ENCODE measurements at regions not wholly inside any gene's neighbourhood (a gene's known extent, or its start where the extent isn't known, plus 50 kb on each side); places are given as distances from the start of the nearest gene placed in this dataset.
"Not testable (repeated sequence)": the region's sequence is repeated elsewhere in the genome, so short reads cannot be mapped to it uniquely, and the experiment has no call there.

DNA sequence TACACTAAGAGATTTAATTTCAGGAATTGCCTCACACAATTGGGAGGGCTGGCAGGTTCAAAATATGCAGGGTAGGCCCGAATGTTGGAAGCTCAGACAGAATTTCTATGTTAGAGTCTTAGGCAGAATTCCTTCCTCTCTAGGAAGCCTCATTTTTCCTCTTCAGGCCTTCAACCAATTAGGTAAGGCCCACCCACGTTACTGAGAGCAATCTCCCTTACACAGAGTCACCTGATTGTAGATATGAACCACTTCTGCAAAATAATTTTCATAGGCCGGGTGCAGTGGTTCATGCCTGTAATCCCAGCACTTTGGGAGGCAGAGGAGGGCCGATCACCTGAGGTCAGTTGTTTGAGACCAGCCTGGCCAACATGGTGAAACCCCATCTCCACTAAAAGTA, 50.2 kb upstream of the HIVEP1 start:
- no peak for DNase-seq

DNA sequence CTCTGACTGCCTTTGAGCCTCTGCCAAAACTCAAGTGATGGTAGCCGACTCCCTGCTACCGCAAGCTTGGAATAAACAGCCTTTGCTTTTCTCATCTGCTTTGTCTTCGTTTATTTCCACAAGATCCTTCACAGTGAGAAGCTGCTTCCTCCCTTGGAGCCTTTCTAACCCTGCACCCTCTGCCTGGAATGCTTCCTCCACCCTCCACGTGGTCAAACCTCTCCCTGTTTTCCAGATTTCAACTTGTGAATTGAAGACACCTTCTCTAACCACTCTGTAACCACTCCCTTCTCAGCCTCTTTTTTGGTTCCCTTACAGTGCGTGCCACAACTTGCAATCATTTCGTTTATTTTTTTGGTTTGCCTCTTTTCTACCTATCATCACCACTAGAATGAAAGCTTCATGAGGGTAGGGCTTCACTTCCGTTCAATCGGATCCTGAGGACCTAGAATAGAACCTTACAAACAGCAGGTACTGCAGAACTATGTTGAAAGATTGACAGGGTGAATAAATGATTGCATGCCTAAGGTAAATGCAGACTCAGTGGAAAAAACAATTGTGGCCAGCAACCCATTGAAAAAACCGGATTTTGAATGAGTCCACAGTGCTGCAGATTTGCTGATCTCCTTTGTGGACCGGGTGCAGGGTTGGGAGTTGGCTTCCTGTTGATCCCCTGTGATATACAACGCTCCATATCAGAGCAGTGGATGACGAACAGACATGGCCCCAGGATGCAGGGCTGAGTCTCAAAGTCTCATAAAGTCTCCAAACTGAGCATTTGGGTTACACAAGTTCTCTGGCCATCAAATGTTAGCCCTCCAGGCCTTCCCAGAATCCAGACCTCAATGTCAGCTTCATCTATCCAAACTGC, 51.0 kb upstream of the HIVEP1 start:
- DNase-seq, result no peak

DNA sequence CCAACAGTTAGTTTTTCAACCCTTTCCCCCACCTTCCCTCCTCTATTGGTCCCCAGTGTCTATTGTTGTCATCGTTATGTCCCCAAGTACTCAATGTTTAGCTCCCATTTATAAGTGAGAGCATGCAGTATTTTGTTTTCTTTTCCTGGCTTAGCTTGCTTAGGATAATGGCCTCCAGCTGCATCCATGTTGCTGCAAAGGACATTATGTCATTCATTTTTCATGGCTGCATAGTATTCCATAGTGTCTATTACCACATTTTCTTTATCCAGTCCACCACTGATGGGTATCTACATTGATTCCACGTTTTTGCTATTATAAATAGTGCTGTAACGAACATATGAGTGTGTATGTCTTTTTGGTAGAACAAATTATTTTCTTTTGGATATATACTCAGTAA, 55.3 kb upstream of the HIVEP1 start:
- no peak for DNase-seq

DNA sequence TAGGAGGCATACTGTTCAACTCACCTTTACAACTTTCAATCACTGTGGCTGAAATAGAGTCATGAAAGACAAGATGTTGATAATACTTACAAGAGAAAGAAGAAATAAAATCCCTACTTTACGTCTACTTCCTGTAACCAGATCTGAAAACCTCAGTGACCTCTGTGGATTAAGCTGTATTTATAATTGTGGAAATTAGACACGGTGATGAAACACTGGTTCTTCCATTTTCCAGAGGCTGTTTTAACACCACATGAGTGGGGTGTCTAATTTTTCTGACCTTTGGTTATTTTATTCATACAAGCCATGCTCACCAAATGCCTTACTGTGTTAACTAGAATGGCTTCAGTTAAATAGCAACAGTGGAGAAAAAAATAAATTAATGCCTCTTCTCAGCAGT, 58.5 kb upstream of the HIVEP1 start:
- DNase-seq, result no peak

DNA sequence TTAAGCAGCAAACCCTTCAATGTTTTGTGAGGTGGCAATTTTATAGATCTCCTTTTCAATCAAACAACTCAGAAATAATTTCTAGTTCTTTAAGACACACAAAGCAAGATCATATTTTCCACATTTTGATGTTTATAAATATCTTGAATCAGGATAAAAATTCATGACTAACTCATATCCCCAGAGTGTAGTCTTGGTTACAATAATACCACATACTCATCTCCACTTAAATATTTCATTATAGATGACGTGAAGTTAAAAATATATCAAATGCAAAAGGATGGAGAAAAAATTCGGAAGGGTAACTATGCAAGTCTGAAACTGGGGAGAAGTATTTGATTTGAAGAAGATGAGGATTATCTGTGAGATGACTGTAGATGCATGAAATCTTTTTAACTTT, 59.8 kb upstream of the HIVEP1 start:
- DNase-seq, result no peak

DNA sequence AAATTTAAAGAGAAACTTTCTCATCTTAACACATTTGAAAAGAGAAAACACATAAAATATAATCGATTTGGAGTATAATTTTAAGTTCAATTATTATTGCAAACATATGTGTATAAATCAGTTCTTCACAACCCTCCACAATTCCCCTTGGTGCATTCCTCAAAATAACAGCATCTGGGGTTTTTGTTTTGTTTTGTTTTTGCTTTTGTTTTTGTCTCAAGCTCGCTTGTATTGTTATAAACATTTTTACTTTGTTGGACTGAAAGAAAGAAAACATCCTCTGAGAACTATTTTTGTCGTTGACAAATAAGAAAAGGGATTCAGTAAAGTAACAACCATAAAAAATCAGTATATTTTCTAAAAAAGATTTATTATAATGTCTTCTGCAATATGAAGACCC, 60.2 kb upstream of the HIVEP1 start:
- no peak for DNase-seq

DNA sequence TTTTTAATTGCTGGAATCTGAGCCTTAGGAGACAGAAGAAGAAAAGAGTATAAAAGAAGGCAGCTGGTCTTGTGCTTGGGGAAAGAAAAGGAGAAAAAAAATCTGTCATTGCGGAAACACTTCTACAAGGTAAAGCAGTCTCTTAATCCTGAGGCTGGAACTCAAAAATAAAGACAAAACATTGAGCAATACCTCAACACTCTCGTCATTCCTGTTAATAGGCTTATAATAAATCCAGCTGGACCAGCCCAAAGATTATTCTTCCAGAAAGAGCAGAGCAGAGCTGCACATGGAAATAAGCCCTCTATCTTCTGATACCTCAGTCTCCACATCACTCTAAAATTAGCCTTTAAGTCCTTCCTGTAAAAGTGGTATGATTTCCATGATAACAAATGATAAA, 62.0 kb upstream of the HIVEP1 start:
- no peak for DNase-seq

DNA sequence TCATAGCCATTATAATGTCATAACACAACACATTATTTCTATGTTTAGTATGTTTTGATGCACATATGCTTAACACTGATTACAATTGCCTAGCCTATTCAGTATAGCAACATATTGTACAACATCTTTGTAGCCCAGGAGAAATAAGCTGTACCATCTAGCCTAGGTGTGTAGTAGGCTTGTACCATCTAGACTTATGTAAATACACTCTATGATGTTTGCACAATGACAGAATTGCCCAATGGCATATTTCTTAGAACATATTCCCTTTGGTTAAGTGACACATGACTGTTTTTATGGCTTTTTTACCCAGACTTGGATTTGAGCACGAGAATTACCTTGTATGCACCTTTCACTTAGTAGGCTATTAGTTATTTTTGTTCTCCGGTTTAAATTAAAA, 64.5 kb upstream of the HIVEP1 start:
- no peak for DNase-seq

DNA sequence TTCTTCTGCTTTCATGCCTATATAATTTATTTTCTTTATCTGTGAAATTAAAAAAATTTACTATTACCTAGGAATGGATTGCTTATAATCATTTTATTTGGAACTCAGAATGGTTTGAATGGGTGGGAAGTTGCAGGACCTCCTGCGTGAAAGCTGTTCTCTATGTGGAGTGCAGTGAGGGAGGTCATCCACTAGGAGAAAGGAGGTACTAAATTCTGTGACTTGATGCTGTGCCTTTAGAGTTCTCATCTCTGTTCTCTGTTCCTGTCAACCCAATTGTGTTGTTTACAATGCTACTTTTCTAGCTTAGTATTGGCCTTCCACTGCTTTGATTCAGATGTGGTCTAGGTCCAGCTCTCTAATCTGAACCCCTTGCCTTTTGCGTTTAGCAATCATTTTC, 65.0 kb upstream of the HIVEP1 start:
- DNase-seq, result no peak

DNA sequence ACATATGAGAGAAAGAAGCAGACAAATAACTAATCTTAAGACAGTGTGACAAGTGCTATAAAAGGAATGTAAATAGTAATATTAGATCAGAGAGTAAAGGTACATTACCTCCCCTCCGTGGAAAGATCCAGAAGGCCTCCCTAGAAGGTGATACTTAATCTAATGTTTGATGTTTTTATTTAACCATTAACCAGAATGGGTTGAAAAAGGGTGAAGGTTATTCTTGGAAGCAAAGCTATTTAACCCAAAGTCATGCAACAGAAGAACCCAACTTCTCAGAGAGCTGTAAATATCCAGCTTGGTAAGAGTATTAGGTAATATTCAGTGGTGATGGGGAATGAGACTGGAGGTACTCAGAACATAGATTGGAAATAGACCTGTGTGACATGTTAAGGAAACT, 68.0 kb upstream of the HIVEP1 start:
- no peak for DNase-seq

DNA sequence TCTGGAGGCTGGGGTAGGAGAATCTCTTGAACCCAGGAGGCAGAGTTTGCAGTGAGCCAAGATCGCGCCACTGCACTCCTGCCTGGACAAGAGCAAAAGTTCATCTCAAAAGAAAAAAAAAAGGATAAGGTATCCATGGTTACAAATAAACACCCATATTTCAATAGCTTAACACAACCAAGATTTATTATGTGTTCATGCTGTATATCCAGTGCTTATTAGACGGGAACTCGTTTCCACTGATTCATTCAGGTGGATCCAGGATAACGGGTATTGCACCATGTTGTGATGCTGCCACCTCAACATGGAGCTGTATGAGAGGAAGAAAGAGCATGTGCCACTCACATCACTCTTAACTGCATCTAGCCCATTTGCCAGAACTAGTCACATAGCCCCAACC, 69.1 kb upstream of the HIVEP1 start:
- no peak for DNase-seq

DNA sequence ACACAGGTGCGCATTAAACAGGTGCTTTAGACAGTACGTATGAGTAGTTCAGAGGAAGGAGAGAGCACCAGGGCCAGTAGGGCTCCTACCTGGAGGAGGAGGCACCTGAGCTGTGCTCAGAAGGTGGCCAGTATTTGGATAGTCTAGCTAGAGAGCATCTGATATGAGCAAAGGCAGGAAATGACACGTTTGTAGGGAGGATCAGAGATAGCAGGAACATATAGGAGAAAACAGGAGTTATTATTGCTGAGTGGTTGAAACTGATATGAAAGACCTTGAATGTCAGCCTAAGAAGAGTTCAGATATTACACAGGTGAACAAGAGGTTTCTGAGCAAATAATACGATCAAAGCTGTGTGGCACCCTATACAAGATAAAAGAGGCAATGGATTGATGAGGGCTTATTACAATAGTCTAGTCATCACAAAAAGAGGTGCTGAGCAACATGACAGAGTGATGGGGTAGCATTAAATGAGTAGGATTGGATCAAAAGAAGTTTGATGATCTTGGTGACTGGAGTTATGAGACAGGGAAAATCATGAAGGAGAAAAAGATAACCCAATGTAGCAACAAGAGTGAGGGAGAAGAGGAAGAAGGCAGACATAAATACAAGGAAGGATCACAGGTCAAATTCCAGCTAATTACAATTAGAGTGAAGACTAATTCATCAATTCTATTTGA, 69.8 kb upstream of the HIVEP1 start:
- no peak for DNase-seq

DNA sequence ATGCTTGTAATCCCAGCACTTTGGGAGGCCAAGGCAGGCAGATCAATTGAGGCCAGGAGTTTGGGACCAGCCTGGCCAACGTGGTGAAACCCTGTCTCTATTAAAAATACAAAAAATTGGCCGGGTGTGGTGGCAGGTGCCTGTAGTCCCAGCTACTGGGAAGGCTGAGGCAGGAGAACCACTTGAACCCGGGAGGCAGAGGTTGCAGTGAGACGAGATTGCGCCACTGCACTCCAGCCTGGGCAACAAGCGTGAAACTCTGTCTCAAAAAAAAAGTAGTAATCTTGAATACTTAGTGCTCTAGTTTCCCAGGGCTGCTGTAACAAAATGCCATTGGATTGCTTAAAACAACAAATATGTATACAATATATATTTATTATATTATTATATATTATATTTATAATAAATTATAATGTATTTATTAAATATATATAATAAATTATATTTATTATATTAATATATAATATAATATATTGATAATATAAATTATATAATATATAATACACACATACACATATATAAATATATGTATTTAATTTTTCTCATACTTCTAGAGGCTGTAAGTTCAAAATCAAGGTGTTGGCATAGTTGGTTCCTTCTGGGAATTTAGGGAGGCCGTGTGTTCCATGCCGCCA, 71.5 kb upstream of the HIVEP1 start:
- not testable (repeated sequence) for DNase-seq

DNA sequence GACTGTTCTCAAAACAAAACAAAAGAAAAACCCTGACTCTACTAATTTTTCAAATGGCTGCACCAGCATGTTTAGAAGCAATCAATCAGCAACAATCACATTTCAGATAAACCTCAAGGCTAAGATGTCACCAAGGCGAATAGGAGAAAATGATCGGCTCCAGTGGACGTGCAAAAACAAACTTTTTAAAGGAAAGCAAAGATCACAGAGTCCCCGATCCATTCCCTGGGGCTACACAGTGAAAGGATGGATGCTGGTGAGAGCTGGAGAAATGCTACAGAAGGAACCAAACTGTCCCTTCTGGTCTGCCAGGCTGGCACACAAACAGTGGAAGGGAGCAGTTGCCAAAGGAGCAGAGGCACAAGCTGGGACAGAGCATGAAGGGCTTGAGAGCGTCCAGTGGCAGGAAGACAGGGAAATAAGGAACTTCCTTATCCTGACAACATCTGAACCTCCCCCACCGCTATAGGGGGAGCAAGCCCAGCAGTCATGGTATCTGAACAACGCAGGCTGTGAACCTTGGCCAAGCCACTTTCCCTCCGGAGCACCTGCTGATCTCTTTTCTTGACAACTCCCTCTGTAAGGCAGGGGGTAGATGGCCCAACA, 73.7 kb upstream of the HIVEP1 start:
- DNase-seq, result no peak

DNA sequence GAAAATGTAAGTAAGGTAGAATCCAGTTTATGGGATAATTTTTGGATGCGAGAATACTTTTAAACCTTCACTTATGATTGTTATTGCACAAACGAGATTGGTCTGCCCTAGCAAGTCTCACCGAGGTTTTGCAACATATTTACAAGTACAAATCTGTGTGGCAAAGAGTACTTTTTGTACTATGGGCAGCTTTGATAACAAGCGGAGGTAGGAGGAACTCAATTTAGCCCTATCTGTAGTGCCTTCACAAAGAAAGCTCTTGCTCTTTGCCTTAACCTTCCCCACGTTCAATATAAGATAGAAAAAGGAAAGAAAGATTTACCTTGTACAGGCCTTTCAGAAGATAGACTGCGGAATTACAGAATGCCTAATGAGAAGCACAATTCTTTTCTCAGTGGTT, 77.5 kb upstream of the HIVEP1 start:
- no peak for DNase-seq

DNA sequence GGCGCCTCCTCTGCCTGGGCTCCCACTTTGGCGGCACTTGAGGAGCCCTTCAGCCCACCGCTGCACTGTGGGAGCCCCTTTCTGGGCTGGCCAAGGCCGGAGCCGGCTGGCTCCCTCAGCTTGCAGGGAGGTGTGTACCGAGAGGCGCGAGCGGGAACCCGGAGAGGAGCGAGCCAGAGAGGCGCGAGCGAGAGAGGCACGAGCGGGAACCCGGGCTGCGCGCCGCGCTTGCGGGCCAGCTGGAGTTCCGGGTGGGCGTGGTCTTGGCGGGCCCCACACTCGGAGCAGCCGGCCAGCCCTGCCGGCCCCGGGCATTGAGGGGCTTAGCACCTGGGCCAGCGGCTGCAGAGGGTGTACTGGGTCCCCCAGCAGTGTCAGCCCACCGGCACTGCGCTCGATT, 79.2 kb upstream of the HIVEP1 start:
- not testable (repeated sequence) for DNase-seq

DNA sequence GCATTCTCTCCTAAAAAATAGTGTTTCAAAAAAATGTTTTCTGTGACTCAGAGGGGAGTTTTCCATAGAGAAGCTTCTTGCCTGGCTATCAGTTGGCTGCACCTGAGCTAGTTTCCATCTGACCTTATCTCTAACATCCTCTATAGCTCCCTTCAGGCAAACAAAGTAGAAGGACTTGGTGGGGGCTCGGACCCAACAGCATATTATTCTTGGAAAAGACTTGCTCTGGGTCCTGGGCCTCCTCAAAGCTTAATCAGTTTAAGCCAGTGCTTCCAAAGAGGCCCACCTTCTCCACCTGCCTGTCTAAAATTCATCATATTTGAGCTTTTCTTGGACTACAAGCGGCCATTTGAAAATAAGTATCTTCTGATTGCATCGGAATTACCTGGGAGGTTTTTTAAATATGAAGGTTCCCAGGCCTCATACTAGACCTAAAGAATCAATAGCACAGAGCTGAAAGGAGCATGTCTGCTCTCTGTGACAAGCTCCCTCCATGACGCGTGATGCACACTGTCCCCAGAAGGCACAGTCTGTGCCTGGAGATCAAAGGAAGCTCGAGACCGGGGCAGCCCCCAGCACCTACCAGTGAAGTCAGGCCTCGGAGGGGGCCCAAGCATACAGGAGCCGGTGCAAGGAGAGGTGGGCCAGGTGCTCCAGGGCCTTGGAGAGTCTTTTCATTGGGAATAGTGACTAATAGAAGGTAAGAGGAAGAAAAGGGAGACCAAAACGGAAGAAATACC, 80.6 kb upstream of the HIVEP1 start:
- no peak for DNase-seq

DNA sequence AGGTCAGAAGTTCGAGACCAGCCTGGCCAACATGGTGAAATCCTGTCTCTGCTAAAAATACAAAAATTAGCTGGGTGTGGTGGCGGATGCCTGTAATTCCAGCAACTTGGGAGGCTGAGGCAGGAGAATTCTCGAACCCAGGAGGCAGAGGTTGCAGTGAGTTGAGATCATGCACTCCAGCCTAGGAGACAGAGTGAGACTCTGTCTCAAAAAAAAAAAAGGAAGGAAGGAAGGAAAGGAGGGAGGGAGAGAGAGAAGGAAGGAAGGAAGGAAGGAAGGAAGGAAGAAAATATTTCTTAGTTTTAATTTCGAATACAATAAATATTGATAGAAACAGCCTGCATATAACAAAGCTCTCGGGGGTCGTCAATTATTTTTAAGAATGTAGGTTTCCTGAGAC, 81.3 kb upstream of the HIVEP1 start:
- DNase-seq, result not testable (repeated sequence)

DNA sequence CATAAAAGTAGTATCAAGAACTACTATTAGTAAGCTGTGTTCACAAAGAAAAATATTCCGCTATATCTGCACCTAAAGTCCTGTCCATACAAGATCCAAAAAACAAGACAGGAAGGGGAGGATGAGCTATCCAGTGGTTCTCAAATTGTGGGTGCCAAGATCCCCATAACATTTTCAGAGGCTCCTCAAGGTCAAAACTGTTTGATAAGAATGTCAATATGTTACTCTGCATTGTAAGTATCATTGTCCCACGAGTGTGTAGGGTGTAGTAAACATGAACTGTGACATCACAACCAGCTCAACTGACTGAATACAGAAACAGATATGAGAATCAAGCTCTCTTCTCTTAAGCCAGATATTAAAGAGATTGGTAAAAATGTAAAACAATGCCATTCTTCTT, 81.9 kb upstream of the HIVEP1 start:
- no peak for DNase-seq

DNA sequence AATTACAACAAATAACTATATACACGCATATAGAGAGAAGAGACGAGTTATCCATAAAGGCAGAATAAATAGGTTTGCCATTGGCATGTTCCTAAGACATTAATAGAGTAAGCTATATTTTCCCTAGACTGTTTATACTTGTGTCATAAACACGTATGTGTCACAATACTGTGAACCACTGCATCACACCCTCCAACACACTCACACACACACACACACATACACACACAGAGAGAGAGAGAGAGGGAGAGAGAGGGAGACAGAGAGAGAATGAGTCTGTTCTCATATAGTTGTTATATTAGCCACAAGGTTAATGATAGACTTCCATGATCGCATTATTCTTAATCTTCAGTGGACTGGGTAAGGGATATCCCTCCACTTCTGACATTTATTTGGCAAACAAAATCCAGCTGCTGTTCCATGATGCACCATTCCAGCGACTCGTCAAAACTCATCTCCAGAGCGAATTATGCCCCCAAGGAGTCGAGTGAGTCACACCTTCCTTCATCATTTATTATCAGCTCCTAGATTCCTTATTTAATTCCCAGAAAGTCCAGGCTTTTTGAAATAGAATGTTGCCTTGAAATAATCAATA, 82.8 kb upstream of the HIVEP1 start:
- no peak for DNase-seq

DNA sequence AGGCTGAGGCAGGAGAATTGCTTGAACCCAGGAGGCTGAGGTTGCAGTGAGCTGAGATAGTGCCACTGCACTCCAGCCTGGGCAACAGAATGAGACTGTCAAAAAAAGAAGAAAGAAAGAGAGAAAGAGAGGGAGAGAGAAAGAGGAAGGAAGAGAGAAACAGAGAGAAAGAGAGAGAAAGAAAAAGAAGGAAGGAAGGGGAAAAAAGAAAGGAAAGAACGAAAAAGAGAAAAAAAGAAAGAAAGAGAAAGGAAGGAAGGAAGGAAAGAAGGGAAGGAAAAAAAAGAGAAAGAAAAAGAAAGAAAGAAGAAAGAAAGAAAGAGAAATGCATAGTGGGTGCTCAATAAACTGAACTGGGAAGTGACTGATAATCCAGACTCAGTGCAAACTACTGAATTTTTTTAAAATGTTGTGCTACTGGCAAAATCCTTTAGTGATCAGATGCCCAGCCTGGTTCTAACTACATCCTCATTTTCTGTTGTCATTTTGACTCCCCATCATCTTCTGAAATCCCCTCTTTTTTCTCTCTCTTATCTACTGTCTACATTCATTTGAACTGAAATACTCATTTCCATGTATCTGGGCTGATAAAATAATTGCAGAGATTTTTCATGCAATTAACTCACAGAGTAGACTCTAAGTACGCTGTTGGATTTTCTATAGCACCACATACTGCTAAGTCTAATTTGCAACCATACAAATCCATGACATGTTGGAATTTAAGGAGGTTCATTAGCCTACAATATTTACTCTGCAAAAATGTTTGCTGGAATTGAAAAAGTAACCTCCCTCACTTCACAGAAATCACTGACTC, 85.3 kb upstream of the HIVEP1 start:
- no peak for DNase-seq

DNA sequence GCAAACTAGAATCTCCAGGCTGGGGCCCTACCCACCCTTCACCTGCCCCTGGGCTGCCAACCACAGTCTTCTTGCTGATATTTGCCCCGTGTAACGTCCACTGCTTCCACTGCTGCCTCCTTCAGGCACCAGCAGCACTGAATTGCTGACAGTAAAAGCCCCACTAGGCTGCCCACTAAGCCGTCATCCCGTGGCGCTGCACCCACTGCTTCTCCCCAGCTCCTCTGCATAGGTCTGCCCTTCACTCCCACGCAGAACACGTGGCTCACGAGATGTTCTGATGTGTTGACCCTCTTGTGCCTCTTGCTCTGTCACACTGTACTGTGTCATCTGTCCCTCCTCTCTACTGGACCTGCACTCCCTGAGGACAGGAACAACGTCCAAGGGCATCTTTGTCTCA, 86.3 kb upstream of the HIVEP1 start:
- DNase-seq, result no peak
